SJSA1 (cell line): ENCODE measurements at regions not wholly inside any gene's neighbourhood (a gene's known extent, or its start where the extent isn't known, plus 50 kb on each side); places are given as distances from the start of the nearest gene placed in this dataset.

Experiments
- DNase-seq, 2 experiments: peaks; one replicate each; pipeline ENCODE4 v3.0.0-alpha.2; 2015 to 2020; ENCODE audit warnings: low spot score in 2 of 2, low read depth in 1 of 2
- H3K27ac ChIP-seq: fragments of 250-450 bp; sonication (Bioruptor Pico); 2 replicates; pipeline ENCODE4 v1.5.1; 2020; ENCODE audit warnings: mild to moderate bottlenecking, moderate library complexity
- H3K27me3 ChIP-seq: fragments of 250-450 bp; sonication (Bioruptor Pico); replicated peaks from 2 replicates; pipeline ENCODE4 v1.5.1; 2020; ENCODE audit warnings: mild to moderate bottlenecking, moderate library complexity
- H3K36me3 ChIP-seq: fragments of 250-450 bp; sonication (Bioruptor Pico); 2 replicates; pipeline ENCODE4 v1.5.1; 2020; ENCODE audit warnings: mild to moderate bottlenecking
- H3K4me1 ChIP-seq: fragments of 250-450 bp; sonication (Bioruptor Pico); replicated peaks from 2 replicates; pipeline ENCODE4 v1.6.1; 2021; ENCODE audit warnings: mild to moderate bottlenecking
- H3K4me3 ChIP-seq: fragments of 250-450 bp; sonication (Bioruptor Pico); 2 replicates; pipeline ENCODE4 v1.5.1; 2020; ENCODE audit warnings: mild to moderate bottlenecking
- H3K9me3 ChIP-seq: fragments of 250-450 bp; sonication (Bioruptor Pico); replicated peaks from 2 replicates; pipeline ENCODE4 v1.5.1; 2020; ENCODE audit warnings: mild to moderate bottlenecking

DNA sequence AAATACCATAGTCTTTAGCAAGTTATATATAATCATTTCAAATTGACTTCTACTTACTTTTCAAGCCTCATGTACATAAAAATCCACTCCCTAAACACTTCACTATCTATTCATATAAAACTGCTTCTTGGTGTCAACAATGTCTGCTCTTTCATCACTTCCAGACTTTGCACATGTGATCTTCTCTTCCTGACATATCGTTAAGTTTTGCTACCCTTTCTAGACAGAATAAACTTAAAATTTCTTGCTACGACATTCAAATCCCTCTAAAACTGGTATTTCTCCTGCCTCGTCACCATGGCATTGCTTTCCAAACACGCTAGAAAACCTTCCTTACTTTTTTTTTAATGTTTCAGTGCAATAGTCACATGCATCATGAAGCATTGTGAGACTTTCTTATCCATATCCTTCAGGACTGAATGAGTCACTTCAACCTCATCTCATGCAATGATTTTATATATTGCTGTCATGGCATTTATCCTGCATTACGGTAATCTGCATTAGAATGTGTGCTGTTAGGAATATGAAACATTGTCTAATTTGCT lies 122.8 kb downstream of the GMNC start:
- H3K4me3 ChIP-seq, result no peak overlapping the region
- H3K9me3 ChIP-seq, result no peaks in the 10 kb centered on the region
- H3K36me3 ChIP-seq, result no peaks in the 10 kb centered on the region
- no peaks in the 10 kb centered on the region for H3K4me1 ChIP-seq
- no peaks in the 10 kb centered on the region for H3K27me3 ChIP-seq
- no peak overlapping the region for H3K27ac ChIP-seq
- DNase-seq, result no peak

DNA sequence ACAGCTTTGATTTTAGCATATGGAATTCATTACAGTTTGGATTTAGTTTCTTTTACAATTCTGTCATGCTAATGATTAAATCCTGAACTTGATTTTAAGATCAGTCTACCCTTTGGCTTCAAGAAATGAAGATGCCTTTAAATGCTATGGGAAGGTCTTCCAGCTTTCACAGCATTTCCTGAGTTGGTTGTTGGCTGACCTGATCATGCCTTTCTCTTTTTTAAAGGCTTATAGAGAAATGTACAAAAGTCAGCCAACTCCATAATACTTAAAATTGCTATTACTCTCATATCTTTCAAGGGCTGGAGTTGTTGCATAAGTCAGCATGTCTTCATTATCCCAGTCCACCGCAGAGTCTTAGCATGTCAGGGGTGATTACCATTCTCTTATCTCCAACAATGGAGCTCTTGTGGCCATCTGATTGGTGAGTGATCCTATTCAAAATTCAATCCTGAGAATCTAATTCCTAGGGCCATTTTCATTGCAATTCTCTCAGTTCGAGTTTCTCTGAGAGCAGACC lies 123.8 kb downstream of the GMNC start:
- DNase-seq, result no peak
- no peak overlapping the region for H3K27ac ChIP-seq
- no peaks in the 10 kb centered on the region for H3K4me1 ChIP-seq
- H3K36me3 ChIP-seq, result no peaks in the 10 kb centered on the region
- H3K4me3 ChIP-seq, result no peak overlapping the region
- no peaks in the 10 kb centered on the region for H3K9me3 ChIP-seq
- H3K27me3 ChIP-seq, result no peaks in the 10 kb centered on the region

DNA sequence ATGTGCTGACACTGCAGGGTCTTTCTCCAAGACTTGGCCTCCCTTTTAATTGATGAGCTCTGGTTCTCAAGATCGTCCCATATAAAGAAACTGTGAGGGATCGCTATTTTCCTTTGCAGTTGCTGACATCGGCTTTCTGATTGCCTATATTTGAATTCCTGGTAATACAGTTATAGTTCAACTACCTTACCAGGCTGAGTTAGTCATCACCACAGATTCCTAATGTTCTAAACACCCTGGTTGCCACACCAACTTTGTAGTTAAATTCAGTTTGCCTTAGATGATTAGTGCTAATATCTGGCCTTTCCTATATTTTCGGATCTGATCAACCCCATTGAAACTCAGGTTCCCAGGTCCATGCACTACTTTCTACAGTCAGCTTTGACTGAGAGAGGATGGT lies 125.0 kb downstream of the GMNC start:
- no peak overlapping the region for H3K4me3 ChIP-seq
- no peaks in the 10 kb centered on the region for H3K27me3 ChIP-seq
- no peak overlapping the region for H3K27ac ChIP-seq
- no peaks in the 10 kb centered on the region for H3K4me1 ChIP-seq
- no peak for DNase-seq
- H3K9me3 ChIP-seq, result no peaks in the 10 kb centered on the region
- H3K36me3 ChIP-seq, result no peaks in the 10 kb centered on the region

DNA sequence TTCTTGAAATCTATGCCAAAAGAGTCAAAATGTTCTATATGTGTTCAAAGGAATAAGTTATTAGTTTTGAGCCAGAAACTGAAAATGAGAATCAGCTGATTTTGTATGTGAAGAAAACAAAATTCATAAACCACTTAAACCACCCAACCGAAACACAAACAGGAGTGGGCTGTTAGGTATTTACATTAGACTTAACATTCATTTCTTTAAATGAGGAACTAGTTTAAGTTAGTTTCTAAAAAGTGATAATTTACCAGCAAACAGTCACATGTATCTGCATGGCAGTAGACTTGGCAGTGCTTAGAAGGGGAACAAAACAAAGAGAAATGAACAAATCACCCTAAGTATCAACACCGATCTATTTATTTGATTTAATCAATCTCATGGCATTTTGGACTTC lies 128.0 kb downstream of the GMNC start:
- H3K4me3 ChIP-seq, result no peak overlapping the region
- peaks cover under 1% of the 10 kb centered on the region; the same call in 1 of the 2 replicates for H3K4me1 ChIP-seq
- no peak overlapping the region for H3K27ac ChIP-seq
- H3K36me3 ChIP-seq, result no peaks in the 10 kb centered on the region
- no peaks in the 10 kb centered on the region for H3K9me3 ChIP-seq
- H3K27me3 ChIP-seq, result no peaks in the 10 kb centered on the region
- no peak for DNase-seq

DNA sequence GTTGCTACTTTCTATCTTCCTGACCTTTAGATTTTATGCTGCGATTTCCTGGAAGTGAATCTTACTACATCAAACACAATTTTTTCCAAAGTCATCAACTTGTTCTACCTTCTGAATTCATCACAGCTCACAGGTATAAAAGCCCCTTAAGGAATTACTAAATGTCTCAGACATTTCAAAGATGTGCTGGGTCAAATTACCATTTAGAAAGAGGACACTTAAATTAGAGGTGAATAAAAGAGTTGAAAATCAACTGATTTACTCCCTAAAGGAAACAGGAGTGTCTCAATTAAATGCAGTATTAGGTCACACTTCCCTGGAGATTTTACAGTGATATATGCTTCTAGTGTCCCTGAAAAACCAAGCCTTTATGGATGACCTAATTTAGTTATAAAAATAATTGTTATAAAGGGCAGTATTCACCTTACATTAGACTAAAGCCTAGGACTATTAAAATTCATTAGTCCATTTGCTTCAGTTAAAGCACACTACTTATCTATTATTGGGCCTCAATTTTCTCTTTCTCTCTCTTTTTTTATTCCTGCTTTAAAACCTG lies 128.8 kb downstream of the GMNC start:
- Histone ChIP-seq H3K4me3 (no peak overlapping the region), H3K27me3 (no peaks in the 10 kb centered on the region), H3K9me3 (no peaks in the 10 kb centered on the region), H3K36me3 (no peaks in the 10 kb centered on the region), H3K27ac (no peak overlapping the region), H3K4me1 (peaks cover 9% of the 10 kb centered on the region)
- DNase-seq, result no peak

DNA sequence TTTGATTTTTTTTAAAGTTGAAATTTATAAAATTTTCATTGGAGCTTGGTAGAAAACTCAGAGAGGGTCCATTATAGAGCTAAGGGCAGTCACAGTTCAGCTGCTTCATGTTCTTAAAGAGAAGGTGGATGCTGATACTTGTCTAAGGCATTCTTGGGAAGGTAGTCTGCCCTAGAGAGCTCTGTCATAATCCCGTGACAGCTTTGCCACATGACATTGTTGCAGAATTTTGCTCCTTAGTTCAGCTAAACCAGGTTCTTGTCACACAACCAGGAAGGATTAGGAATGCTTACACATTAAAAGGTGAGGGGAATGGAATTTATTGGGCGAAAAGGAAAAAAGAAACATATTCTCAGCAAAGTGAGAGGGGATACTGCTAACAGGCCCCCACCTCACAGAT lies 130.9 kb downstream of the GMNC start:
- Histone ChIP-seq H3K36me3 (no peaks in the 10 kb centered on the region), H3K4me3 (no peak overlapping the region), H3K27me3 (no peaks in the 10 kb centered on the region), H3K4me1 (peaks cover 12% of the 10 kb centered on the region), H3K27ac (no peak overlapping the region), H3K9me3 (no peaks in the 10 kb centered on the region)
- DNase-seq, result no peak

DNA sequence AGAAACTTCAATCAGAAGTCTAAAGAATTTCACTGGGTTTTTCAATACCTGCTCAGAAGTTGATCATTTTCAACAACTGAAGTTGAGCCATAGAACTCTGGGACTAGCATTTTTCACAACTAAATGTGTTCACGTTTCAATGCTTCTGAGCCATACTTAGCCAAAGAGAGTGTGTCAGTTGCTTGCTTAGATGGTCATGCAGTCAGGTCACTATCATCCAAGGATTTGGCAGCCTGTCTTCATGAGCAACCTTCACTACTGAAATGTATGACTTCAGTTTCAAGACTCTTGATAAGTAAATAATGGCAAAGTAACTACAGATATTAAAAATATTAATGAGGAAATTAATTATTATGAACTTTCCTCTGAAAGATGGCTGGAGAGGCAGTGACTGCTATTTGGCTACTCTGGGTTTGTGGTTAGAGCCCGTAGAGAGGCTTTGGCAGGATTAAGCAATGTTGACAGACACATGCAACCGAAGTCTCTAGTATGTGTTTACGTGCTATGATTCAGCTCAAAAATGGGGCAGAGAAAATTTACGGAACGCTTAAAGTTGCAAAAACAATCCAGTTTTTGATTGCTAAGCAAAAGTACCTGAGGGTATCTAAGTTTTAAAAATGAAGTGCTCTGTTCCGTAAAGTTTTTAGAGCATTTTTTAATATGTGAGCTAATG lies 133.8 kb downstream of the GMNC start:
- H3K27ac ChIP-seq, result no peak overlapping the region
- DNase-seq, result peak in 1 of 2 experiments; percentile 12
- H3K36me3 ChIP-seq, result no peaks in the 10 kb centered on the region
- H3K27me3 ChIP-seq, result no peaks in the 10 kb centered on the region
- peaks cover 12% of the 10 kb centered on the region for H3K4me1 ChIP-seq
- no peaks in the 10 kb centered on the region for H3K9me3 ChIP-seq
- H3K4me3 ChIP-seq, result no peak overlapping the region

DNA sequence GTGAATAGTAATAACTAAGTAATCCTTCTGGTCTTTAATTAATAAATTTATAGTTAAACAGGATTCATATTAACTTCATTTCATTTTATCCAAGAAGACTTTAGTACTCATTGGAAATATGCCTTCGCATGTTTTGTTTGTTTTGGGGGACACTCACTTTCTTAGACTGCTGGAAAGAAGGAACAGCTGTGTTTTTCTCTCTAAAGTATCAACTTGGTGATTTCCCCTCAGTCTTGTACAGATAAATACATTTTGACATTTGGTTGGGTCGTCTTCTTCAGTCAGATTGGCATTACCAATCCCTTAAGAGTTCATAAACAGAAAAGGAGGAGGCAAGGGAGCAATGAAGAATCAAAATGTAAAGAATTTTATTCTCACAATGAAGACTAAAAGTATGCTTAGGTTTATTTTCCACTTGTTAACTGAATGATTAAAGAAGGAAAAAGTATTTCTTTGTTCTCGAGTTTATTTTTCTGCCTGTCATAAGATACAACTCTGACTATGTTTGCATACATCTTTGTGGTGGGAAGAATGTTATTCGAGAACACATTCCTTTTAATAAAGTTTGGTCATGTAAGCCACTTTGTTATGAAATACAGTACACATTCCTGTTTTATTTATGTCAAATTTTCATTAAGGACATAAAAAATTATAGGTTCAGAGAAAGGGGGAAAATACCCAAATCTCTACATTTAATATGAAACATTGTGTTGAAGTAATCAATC lies 140.2 kb downstream of the GMNC start:
- Histone ChIP-seq H3K36me3 (no peaks in the 10 kb centered on the region), H3K4me3 (no peak overlapping the region), H3K27ac (peak overlapping the region; percentile 62), H3K4me1 (peaks cover 35% of the 10 kb centered on the region), H3K27me3 (no peaks in the 10 kb centered on the region), H3K9me3 (no peaks in the 10 kb centered on the region)
- peak in 1 of 2 experiments; percentile 46 for DNase-seq

DNA sequence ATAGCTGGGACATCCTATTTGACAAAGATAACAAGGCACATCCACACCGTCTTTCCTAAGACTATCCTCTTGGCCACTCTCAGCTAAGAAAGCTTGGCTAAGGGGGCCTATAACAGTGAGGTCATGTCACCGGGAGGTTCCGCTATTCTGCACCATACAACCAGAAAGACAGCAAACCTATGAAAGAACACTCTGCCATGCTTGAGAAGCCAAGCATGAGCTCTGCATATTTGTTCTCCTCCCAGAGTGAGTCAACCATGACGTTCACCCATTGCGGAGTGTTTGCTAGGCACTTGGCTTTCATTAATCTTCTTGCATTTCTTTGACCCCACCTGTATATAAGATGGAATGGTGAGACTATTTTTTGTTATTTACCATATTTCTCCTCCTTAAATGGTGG lies 141.2 kb downstream of the GMNC start:
- H3K27ac ChIP-seq, result no peak overlapping the region
- DNase-seq, result no peak

DNA sequence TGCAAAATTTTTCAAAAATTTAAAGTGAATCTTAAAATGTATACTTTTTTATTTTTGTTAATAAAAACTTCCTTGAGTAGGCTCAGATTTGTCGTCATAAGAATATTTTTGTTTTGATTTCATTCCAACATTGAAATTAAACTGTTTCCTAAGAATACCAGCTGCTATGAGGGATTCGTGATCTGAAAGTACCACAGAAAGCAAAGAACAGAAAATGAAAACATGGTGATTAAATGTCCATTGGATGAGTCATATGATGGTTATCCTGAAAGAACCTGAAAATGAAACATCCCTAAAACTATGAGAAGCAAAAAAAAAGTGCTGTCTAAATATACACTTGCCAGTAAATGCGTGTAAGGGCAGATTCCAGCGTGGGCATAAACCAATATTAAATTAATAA lies 143.8 kb downstream of the GMNC start:
- Histone ChIP-seq H3K27me3 (no peaks in the 10 kb centered on the region), H3K4me3 (no peak overlapping the region), H3K4me1 (peaks cover 41% of the 10 kb centered on the region), H3K27ac (peak overlapping the region; percentile 16), H3K36me3 (no peaks in the 10 kb centered on the region), H3K9me3 (no peaks in the 10 kb centered on the region)
- peak in 1 of 2 experiments; percentile 58 for DNase-seq

More for the DNA sequence above, 141.2 kb downstream of the GMNC start:
- Histone ChIP-seq H3K27me3 (no peaks in the 10 kb centered on the region), H3K9me3 (no peaks in the 10 kb centered on the region), H3K4me1 (peaks cover 35% of the 10 kb centered on the region), H3K36me3 (no peaks in the 10 kb centered on the region), H3K4me3 (no peak overlapping the region)

DNA sequence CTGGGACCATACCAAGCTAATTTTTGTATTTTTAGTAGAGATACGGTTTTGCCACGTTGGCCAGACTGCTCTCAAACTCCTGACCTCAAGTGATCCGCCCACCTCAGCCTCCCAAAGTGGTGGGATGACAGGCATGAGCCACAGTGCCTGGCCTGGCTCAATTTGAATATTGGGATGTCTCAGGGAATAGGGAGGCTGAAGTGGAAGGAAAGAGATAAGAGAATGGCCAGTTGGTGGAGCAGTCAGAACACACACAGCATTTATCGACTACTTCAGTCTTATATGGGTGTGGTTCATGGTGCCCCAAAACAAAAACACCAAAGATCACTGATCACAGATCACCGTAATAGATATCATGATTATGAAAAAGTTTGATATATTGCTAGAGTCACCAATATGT lies 144.4 kb downstream of the GMNC start:
- Histone ChIP-seq H3K9me3 (no peaks in the 10 kb centered on the region), H3K27me3 (no peaks in the 10 kb centered on the region), H3K4me3 (no peak overlapping the region), H3K27ac (peak overlapping the region; percentile 16), H3K4me1 (peaks cover 44% of the 10 kb centered on the region), H3K36me3 (no peaks in the 10 kb centered on the region)
- peak; percentile 22 to 33 for DNase-seq

DNA sequence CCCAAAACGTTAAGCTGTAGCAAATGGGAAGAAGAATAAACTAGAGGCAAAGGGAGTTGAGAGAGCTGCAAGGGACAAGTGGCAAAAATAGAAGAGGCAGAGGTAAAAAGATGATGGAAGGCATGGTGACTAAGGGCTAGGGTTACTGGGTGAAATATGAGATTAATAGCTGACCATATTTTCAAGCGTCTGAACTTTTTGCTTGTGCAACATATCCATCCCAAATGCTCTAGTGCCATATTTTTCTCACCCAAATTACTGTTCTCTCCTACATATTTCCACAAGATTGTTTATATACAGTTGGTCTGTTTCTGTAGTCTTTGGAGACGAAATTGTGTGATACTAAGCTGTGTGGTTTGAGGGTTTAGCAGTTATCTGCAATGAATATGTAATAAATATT lies 145.5 kb downstream of the GMNC start:
- H3K36me3 ChIP-seq, result no peaks in the 10 kb centered on the region
- no peak overlapping the region for H3K4me3 ChIP-seq
- no peak for DNase-seq
- H3K4me1 ChIP-seq, result peaks cover 32% of the 10 kb centered on the region
- no peaks in the 10 kb centered on the region for H3K27me3 ChIP-seq
- H3K9me3 ChIP-seq, result no peaks in the 10 kb centered on the region
- H3K27ac ChIP-seq, result no peak overlapping the region

DNA sequence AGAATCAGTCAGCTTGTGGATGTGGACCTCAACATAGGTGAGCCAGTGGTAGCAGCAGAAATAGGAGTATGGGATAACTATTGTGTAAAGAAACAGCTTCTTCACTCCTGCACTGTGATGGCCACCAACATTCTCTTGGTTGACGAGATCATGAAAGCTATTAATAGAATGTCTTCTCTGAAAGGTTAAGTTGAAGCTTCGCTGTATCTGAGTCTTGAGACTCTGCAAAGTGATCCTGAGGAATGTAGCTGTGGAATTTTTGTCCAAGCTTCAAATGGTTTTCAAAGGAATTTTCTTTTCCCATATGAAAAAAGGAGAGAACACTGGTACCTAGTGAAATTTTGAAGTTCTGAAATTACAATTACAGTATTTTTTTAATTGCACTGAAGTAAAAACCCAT lies 146.3 kb downstream of the GMNC start:
- Histone ChIP-seq H3K36me3 (no peaks in the 10 kb centered on the region), H3K27ac (no peak overlapping the region), H3K9me3 (no peaks in the 10 kb centered on the region), H3K27me3 (no peaks in the 10 kb centered on the region), H3K4me1 (peaks cover 25% of the 10 kb centered on the region), H3K4me3 (no peak overlapping the region)
- no peak for DNase-seq

DNA sequence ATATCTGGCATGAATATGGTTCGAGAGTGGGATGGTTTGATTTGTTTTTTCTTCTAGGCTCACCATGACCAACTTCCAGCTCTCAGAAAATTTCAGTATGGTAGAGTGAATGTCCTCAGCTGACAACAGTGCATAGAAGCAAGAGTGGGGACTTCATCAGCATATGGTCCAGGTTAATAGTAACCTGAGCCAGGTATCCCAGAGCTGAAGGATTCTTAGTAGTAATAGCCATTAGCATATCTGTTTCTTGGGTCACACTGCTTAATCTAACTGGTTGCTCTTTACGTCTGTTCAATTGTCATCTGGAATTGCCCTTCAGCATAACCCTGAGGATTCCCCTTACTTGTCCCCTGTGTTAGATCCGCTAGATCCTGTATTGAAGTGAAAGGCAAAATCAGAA lies 151.8 kb downstream of the GMNC start:
- no peaks in the 10 kb centered on the region for H3K9me3 ChIP-seq
- H3K4me1 ChIP-seq, result peaks cover 27% of the 10 kb centered on the region
- no peak overlapping the region for H3K4me3 ChIP-seq
- DNase-seq, result no peak
- no peaks in the 10 kb centered on the region for H3K36me3 ChIP-seq
- H3K27ac ChIP-seq, result no peak overlapping the region
- no peaks in the 10 kb centered on the region for H3K27me3 ChIP-seq
